Kidney (tissue), 13 donors: ENCODE measurements at regions not wholly inside any gene's neighbourhood (a gene's known extent, or its start where the extent isn't known, plus 50 kb on each side); places are given as distances from the start of the nearest gene placed in this dataset.
A peak's percentile ranks its signal among the peaks of the same experiment; 100 is the strongest.

Experiments used
- DNase-seq, 5 donors: peaks; one replicate each; pipeline ENCODE4 v3.0.0-alpha.2; 2013 to 2020
- FAIRE-seq: peaks from 2 replicates; lab custom pipeline; 2012; peaks lifted over from hg19 to GRCh38; lab: Jason Lieb, UNC
- H3K27ac ChIP-seq, 2 donors: one replicate each; pipeline ENCODE4 v1.7.0; 2013; ENCODE audit warnings: low read depth in 2 of 2, low read length in 2 of 2, inconsistent platforms in 1 of 2
- H3K27me3 ChIP-seq: one replicate; pipeline ENCODE4 v1.7.1; 2013; ENCODE audit warnings: low read length, inconsistent platforms; ENCODE audit not compliant: control insufficient read depth, insufficient read depth
- H3K36me3 ChIP-seq, 3 donors: one replicate each; pipeline versions ENCODE4 v1.7.0 to v1.7.1; 2013; ENCODE audit warnings: low read length in 3 of 3, control low read depth in 1 of 3, inconsistent platforms in 1 of 3; ENCODE audit not compliant: insufficient read depth in 3 of 3, control insufficient read depth in 2 of 3
- H3K4me1 ChIP-seq, 3 donors: one replicate each; pipeline versions ENCODE4 v1.7.0 to v1.7.1; 2013; ENCODE audit warnings: low read length in 3 of 3, inconsistent platforms in 1 of 3, low read depth in 1 of 3; ENCODE audit not compliant: control insufficient read depth in 2 of 3, insufficient read depth in 2 of 3
- H3K4me3 ChIP-seq, 3 donors: one replicate each; pipeline versions ENCODE4 v1.7.0 to v1.8.1; 2013; ENCODE audit warnings: low read length in 3 of 3, control low read depth in 1 of 3, inconsistent platforms in 1 of 3
- H3K9ac ChIP-seq, 3 donors: one replicate each; pipeline versions ENCODE4 v1.7.0 to v1.7.1; 2013; ENCODE audit warnings: low read length in 3 of 3, control low read depth in 1 of 3, inconsistent platforms in 1 of 3
- H3K9me3 ChIP-seq, 3 donors: one replicate each; pipeline versions ENCODE4 v1.7.0 to v1.7.1; 2013; ENCODE audit warnings: low read length in 3 of 3, control low read depth in 1 of 3, inconsistent platforms in 1 of 3; ENCODE audit not compliant: control insufficient read depth in 2 of 3, insufficient read depth in 1 of 3
- CTCF ChIP-seq: IDR thresholded peaks from 3 replicates; pipeline ENCODE4 v1.5.1; 2012; ENCODE audit warnings: mild to moderate bottlenecking, moderate library complexity, borderline replicate concordance; ENCODE audit not compliant: insufficient read depth; ENCODE audit errors: extremely low read depth
- intact Hi-C: fragments of 100-400 bp; cut with DNase I; formaldehyde crosslinking; loops from one replicate; pipeline ENCODE4 v1.11.1; 2022
- donor health status: control.
- donor health status: control.
- donor health status: control.
- donor health status: control.
- donor health status: control.
- donor health status: DM: yes; HTN: yes; CAD: no.
- donor health status: Normal renal cell carcinoma (clear cell type).

GRCh38 chr14:75361751-75362433 lies 65.9 kb upstream of the JDP2 start:
- DNase-seq: peak in 2 of 5 donors; percentile 24 to 81
- H3K27ac ChIP-seq: no peak overlapping the region
- TF ChIP-seq CTCF: no peak

GRCh38 chr14:75363130-75363529 lies 64.7 kb upstream of the JDP2 start:
- H3K4me3 ChIP-seq: no peak overlapping the region
- no peak for FAIRE-seq
- no peak overlapping the region for H3K9ac ChIP-seq
- H3K27me3 ChIP-seq: no peaks in the 10 kb centered on the region
- intact Hi-C loops: no loop called here
- no peaks in the 10 kb centered on the region for H3K9me3 ChIP-seq
- no peak overlapping the region for H3K27ac ChIP-seq
- no peaks in the 10 kb centered on the region for H3K4me1 ChIP-seq
- no peaks in the 10 kb centered on the region for H3K36me3 ChIP-seq
- no peak for TF ChIP-seq CTCF
- no peak for DNase-seq

More at GRCh38 chr14:75361751-75362433, 65.9 kb upstream of the JDP2 start:
- H3K36me3 ChIP-seq: no peaks in the 10 kb centered on the region
- H3K9ac ChIP-seq: no peak overlapping the region
- H3K4me3 ChIP-seq: no peak overlapping the region
- no peak for FAIRE-seq
- H3K4me1 ChIP-seq: no peaks in the 10 kb centered on the region
- intact Hi-C loops: no loop called here
- no peaks in the 10 kb centered on the region for H3K27me3 ChIP-seq
- no peaks in the 10 kb centered on the region for H3K9me3 ChIP-seq

- no peaks in the 10 kb centered on the region for H3K36me3 ChIP-seq
- intact Hi-C loops: no loop called here
- TF ChIP-seq CTCF: no peak
- no peaks in the 10 kb centered on the region for H3K9me3 ChIP-seq
- FAIRE-seq (no peak), DNase-seq (no peak)
- H3K4me1 ChIP-seq: no peaks in the 10 kb centered on the region
- H3K4me3 ChIP-seq: no peak overlapping the region
- H3K27ac ChIP-seq: no peak overlapping the region
- no peak overlapping the region for H3K9ac ChIP-seq
- no peaks in the 10 kb centered on the region for H3K27me3 ChIP-seq
Measured at GRCh38 chr14:75363570-75364227, 64.1 kb upstream of the JDP2 start.
